ENCODE measurements at regions not wholly inside any gene's neighbourhood (a gene's known extent, or its start where the extent isn't known, plus 50 kb on each side); places are given as distances from the start of the nearest gene placed in this dataset.

- WGBS, 2 donors: 90% methylated on average over 1 of the region's 1 CpG
- intact Hi-C loops (cut with DNase I): no loop called here
- Histone ChIP-seq H3K4me1 (peaks cover 0 to 16% (median 4%) of the 10 kb centered on the region in 4 donors), H3K27me3 (peaks cover 0 to 4% (median 0%) of the 10 kb centered on the region in 3 donors), H3K27ac (no peak overlapping the region), H3K9me3 (peaks cover 0 to 6% (median 0%) of the 10 kb centered on the region in 4 donors), H3K4me3 (no peak overlapping the region), H3K36me3 (no peaks in the 10 kb centered on the region)
- no peak for TF ChIP-seq EP300 (IDR thresholded peaks at IDR 0.05)
- TF ChIP-seq CTCF (IDR thresholded peaks at IDR 0.05): no peak
- no peak for TF ChIP-seq POLR2AphosphoS5 (IDR thresholded peaks at IDR 0.05)
- no peak for TF ChIP-seq POLR2A (IDR thresholded peaks at IDR 0.05)
- DNase-seq: no peak
These were observed 169.3 kb downstream of the ANKRD60 start for GRCh38 chr20:58059260-58059544.

- WGBS, 2 donors: 82 to 87% methylated on average over 8 of the region's 8 CpGs
- no peak overlapping the region for H3K4me3 ChIP-seq
- TF ChIP-seq POLR2AphosphoS5 (IDR thresholded peaks at IDR 0.05): no peak
- no peak for TF ChIP-seq EP300 (IDR thresholded peaks at IDR 0.05)
- TF ChIP-seq POLR2A (IDR thresholded peaks at IDR 0.05): no peak
- TF ChIP-seq CTCF (IDR thresholded peaks at IDR 0.05): no peak
These were observed 169.8 kb downstream of the ANKRD60 start for GRCh38 chr20:58058421-58059259.

GRCh38 chr20:58056921-58057686 is 171.3 kb downstream of the ANKRD60 start:
- TF ChIP-seq CTCF (IDR thresholded peaks at IDR 0.05) (no peak), EP300 (IDR thresholded peaks at IDR 0.05) (no peak), POLR2AphosphoS5 (IDR thresholded peaks at IDR 0.05) (no peak), POLR2A (IDR thresholded peaks at IDR 0.05) (no peak)
- no peak for DNase-seq
- WGBS, 2 donors: 93% methylated on average over 7 of the region's 7 CpGs
- H3K4me3 ChIP-seq: no peak overlapping the region
- no peaks in the 10 kb centered on the region for H3K36me3 ChIP-seq
- H3K27me3 ChIP-seq: peaks cover 0 to 10% (median 0%) of the 10 kb centered on the region in 3 donors
- no peaks in the 10 kb centered on the region for H3K9me3 ChIP-seq
- H3K4me1 ChIP-seq: peaks cover 0 to 17% (median 5%) of the 10 kb centered on the region in 4 donors
- H3K27ac ChIP-seq: no peak overlapping the region
- intact Hi-C loops (cut with DNase I): no loop called here

More at GRCh38 chr20:58058421-58059259, 169.8 kb downstream of the ANKRD60 start:
- Histone ChIP-seq H3K27me3 (peaks cover 0 to 8% (median 0%) of the 10 kb centered on the region in 3 donors), H3K4me1 (peaks cover 0 to 17% (median 5%) of the 10 kb centered on the region in 4 donors), H3K27ac (no peak overlapping the region), H3K9me3 (peaks cover 0 to 6% (median 0%) of the 10 kb centered on the region in 4 donors), H3K36me3 (no peaks in the 10 kb centered on the region)
- intact Hi-C loops (cut with DNase I): no loop called here
- no peak for DNase-seq

GRCh38 chr20:58056021-58056591 is 172.3 kb downstream of the ANKRD60 start:
- H3K9me3 ChIP-seq: peaks cover 0 to 3% (median 0%) of the 10 kb centered on the region in 4 donors
- WGBS, 2 donors: 92% methylated on average over 10 of the region's 10 CpGs

More at GRCh38 chr20:58056021-58056591, 172.3 kb downstream of the ANKRD60 start:
- intact Hi-C loops (cut with DNase I): no loop called here
- Histone ChIP-seq H3K4me1 (peaks cover 0 to 17% (median 5%) of the 10 kb centered on the region in 4 donors), H3K36me3 (no peaks in the 10 kb centered on the region), H3K27me3 (peaks cover 0 to 10% (median 0%) of the 10 kb centered on the region in 3 donors), H3K27ac (no peak overlapping the region), H3K4me3 (no peak overlapping the region)
- no peak for TF ChIP-seq CTCF (IDR thresholded peaks at IDR 0.05)
- no peak for TF ChIP-seq POLR2AphosphoS5 (IDR thresholded peaks at IDR 0.05)
- TF ChIP-seq EP300 (IDR thresholded peaks at IDR 0.05): no peak
- no peak for DNase-seq
